CD1c-positive myeloid dendritic cell (primary cell): ENCODE measurements at regions not wholly inside any gene's neighbourhood (a gene's known extent, or its start where the extent isn't known, plus 50 kb on each side); places are given as distances from the start of the nearest gene placed in this dataset.
A peak's percentile ranks its signal among the peaks of the same experiment; 100 is the strongest.

Experiments used
- DNase-seq: peaks from one replicate; pipeline ENCODE4 v3.0.0-alpha.2; 2016; ENCODE audit errors: extremely low spot score

GRCh38 chr2:38203446-38203810 is 127.5 kb upstream of the CYP1B1 start:
- no peak for DNase-seq

- DNase-seq = no peak
Observed at GRCh38 chr2:38202713-38203445, 126.9 kb upstream of the CYP1B1 start.

- DNase-seq = no peak
Observed at GRCh38 chr2:38201784-38202183, 125.8 kb upstream of the CYP1B1 start.

- DNase-seq = no peak
Observed at GRCh38 chr2:38200598-38200997, 124.6 kb upstream of the CYP1B1 start.

- DNase-seq = no peak
Observed at GRCh38 chr2:38199127-38199526, 123.2 kb upstream of the CYP1B1 start.

GRCh38 chr2:38194751-38195150 is 118.8 kb upstream of the CYP1B1 start:
- peak; percentile 11 for DNase-seq

- peak; percentile 27 for DNase-seq
Observed at GRCh38 chr2:38192976-38193375, 117.0 kb upstream of the CYP1B1 start.

GRCh38 chr2:38192046-38192445 is 116.1 kb upstream of the CYP1B1 start:
- DNase-seq = no peak

GRCh38 chr2:38191516-38191915 is 115.6 kb upstream of the CYP1B1 start:
- no peak for DNase-seq

GRCh38 chr2:38190542-38191218 is 114.7 kb upstream of the CYP1B1 start:
- DNase-seq = no peak

GRCh38 chr2:38187541-38188011 is 111.6 kb upstream of the CYP1B1 start:
- no peak for DNase-seq

- peak; percentile 26 for DNase-seq
Observed at GRCh38 chr2:38185012-38185491, 109.1 kb upstream of the CYP1B1 start.

GRCh38 chr2:38182492-38183003 is 106.6 kb upstream of the CYP1B1 start:
- DNase-seq = no peak

GRCh38 chr2:38181806-38182491 is 106.0 kb upstream of the CYP1B1 start:
- DNase-seq = no peak

- DNase-seq = no peak
Observed at GRCh38 chr2:38180754-38181153, 104.8 kb upstream of the CYP1B1 start.

- peak; percentile 87 for DNase-seq
Observed at GRCh38 chr2:38178556-38179419, 102.8 kb upstream of the CYP1B1 start.

GRCh38 chr2:38178119-38178518 is 102.2 kb upstream of the CYP1B1 start:
- DNase-seq = peak; percentile 47

- peak; percentile 24 for DNase-seq
Observed at GRCh38 chr2:38176619-38177021, 100.7 kb upstream of the CYP1B1 start.

- DNase-seq = peak; percentile 77
Observed at GRCh38 chr2:38174646-38175423, 98.9 kb upstream of the CYP1B1 start.

- no peak for DNase-seq
Observed at GRCh38 chr2:38174131-38174530, 98.2 kb upstream of the CYP1B1 start.

GRCh38 chr2:38173683-38174082 is 97.7 kb upstream of the CYP1B1 start:
- no peak for DNase-seq
